GM19467 (cell line): ENCODE measurements at regions not wholly inside any gene's neighbourhood (a gene's known extent, or its start where the extent isn't known, plus 50 kb on each side); places are given as distances from the start of the nearest gene placed in this dataset.

ENCODE experiments used
- ATAC-seq: cut with Tn5 transposase; IDR thresholded peaks from one replicate; pipeline ENCODE4 v1.9.1; 2021; ENCODE audit warnings: mild to moderate bottlenecking, moderate library complexity; ENCODE audit not compliant: unreplicated experiment

DNA sequence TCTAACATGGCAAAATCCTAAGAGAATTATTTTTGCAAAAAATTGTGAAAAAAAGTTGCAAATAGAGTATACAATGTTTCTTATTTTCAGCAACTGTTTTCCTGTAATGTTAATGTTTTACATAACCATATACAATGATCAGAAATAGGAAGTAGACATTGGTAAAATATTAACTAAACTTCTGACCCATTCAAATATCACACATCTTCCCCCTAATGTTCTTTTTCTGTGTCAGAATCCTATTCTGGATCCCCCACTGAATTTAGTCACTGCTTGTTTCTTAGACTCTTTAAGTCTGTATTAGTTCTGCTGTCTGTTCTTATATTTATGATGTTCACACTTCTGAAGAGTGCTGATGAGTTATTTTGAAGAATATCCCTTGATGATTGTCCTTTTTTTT, 62.0 kb downstream of the HFE start:
- no peak for ATAC-seq

DNA sequence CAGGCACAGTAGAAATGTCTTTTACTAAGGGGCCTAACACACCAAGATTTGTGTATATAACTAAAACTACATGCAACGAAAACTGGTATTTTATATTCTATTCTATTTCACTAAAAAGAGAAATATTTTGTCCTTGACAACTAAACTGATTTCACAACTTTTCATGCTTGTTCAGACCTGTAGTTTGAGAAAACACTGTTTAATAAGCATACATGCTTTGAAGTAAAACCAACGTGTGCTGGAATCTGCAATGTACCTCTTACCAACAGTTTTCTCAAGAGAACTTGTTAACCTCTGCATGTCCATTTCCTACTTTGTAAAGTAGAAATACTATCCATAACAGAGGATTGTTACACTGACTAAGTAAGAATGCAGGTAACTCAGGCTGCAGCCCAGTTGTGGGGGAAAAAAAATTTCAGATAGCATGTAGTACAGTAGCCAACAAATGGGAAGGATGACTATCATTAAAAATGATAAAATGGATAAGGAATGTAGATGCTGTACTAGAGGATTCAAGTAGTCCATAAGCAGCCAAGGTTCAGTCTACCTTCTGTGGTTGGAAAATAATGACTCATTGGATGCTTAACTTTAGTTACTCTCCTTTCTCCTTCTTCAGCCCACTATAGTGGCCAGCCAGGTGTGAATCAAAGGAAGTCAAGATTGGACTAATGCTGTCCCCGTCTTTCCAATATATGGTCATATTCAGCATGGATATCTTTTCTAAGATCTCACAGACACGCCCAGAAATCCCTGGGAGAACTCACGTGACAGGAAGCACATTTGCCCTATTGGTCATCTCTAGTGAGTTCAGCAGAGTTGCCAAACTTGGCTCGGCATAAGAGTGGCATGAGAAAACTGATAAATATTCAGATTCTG, 65.2 kb downstream of the HFE start:
- no peak for ATAC-seq

DNA sequence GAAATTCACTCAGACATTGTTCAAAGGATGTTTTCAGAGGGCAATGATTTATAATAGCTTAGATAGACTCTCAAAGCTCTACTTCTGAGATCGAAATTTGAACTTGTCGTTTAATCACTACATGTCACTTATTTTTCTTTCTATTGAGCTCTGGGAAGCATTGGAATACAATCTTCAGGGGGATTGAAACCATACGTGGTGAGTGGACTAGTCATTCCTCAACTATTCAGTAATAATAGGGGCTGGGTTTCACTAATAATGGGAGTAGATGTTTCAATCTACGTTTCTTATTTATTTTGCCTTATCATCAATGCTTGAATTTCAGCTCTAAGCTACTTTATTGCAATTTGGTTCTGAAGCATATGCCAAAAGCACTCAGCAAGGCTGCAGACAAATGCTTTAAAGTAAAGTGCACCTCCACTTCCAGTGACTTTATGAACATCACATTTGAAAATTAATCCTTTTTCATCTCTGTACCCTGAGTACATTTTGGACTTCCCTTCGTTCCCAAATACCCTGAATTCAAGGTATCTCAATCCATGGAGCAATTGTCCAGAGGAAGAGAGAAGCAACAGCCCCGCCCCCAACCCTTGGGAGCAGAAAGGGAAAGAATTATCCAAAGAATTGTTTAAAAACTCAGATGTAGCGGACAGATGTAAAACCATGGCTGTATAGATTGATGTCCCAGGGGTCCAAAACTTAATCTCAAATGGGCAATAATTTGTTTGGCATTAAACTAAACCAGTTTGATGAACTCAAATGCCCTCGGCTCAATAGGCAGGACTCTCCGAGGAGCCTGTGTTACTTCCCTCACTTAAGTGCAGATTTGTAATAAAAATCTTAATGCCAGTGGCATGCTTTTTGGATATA, 68.1 kb downstream of the HFE start:
- ATAC-seq, result no peak

DNA sequence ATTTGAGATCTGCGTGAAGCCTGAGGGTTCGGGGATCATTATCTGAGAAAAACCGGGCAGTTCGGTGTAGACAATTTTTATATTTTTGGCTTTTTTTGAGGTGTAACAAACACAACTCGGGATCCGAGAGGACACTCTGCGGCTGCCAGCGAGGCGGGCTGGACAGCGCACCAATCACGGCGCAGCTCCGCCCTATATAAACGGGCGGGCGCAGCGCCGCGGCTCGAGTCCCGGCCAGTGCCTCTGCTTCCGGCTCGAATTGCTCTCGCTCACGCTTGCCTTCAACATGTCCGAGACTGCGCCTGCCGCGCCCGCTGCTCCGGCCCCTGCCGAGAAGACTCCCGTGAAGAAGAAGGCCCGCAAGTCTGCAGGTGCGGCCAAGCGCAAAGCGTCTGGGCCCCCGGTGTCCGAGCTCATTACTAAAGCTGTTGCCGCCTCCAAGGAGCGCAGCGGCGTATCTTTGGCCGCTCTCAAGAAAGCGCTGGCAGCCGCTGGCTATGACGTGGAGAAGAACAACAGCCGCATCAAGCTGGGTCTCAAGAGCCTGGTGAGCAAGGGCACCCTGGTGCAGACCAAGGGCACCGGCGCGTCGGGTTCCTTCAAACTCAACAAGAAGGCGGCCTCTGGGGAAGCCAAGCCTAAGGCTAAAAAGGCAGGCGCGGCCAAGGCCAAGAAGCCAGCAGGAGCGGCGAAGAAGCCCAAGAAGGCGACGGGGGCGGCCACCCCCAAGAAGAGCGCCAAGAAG, 69.0 kb downstream of the HFE start:
- ATAC-seq, result peak; percentile 44

DNA sequence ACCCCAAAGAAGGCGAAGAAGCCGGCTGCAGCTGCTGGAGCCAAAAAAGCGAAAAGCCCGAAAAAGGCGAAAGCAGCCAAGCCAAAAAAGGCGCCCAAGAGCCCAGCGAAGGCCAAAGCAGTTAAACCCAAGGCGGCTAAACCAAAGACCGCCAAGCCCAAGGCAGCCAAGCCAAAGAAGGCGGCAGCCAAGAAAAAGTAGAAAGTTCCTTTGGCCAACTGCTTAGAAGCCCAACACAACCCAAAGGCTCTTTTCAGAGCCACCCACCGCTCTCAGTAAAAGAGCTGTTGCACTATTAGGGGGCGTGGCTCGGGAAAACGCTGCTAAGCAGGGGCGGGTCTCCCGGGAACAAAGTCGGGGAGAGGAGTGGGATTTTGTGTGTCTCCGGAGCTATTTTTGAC, 69.6 kb downstream of the HFE start:
- peak; percentile 2 for ATAC-seq

DNA sequence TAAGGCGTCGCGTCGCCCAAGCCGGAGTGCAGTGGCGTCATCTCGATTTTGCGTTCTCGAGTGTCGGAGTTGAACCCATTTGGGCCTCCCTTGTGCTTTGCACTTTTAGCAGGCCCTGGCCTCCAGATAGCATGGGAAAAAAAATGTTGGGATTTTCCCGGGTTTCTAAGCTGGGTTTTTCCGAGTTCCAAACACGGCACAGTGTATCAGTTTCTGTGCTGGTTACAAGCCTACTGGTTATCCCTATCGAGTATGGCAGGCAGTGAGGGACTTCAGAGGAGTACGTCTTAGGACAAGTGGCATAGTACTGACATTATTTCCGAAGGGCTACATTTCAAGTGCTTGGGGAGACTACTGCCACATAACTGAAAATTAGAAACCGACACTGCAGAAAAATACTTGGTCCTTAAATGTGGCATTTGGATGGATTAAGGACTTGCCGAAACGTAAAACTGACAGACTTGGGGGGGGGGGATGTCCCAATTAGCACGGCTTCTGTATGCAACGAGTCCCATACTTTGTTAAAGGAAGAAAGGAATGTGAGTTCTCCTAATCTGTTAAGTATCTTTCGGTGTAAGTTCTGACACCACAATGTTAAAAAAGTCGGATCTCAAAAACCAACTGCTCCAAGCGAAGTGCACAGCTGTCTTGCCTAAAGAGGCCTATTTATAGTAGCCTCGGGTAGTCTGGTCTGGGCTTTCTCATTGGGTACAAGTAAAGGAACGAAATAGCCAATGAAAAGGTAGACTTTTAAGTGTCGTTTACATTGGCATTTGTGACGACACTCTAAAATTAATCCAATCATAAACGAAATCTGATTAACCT, 70.2 kb downstream of the HFE start:
- peak; percentile 60 for ATAC-seq

DNA sequence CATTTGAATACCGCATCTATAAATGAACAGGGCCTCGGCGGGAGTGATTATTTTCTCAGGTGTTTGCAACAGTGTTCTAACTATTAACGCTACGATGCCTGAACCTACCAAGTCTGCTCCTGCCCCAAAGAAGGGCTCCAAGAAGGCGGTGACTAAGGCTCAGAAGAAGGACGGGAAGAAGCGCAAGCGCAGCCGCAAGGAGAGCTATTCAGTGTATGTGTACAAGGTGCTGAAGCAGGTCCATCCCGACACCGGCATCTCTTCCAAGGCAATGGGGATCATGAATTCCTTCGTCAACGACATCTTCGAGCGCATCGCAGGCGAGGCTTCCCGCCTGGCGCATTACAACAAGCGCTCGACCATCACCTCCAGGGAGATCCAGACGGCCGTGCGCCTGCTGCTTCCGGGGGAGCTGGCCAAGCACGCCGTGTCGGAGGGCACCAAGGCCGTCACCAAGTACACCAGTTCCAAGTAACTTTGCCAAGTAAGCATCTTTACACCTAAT, 70.9 kb downstream of the HFE start:
- ATAC-seq, result no peak

DNA sequence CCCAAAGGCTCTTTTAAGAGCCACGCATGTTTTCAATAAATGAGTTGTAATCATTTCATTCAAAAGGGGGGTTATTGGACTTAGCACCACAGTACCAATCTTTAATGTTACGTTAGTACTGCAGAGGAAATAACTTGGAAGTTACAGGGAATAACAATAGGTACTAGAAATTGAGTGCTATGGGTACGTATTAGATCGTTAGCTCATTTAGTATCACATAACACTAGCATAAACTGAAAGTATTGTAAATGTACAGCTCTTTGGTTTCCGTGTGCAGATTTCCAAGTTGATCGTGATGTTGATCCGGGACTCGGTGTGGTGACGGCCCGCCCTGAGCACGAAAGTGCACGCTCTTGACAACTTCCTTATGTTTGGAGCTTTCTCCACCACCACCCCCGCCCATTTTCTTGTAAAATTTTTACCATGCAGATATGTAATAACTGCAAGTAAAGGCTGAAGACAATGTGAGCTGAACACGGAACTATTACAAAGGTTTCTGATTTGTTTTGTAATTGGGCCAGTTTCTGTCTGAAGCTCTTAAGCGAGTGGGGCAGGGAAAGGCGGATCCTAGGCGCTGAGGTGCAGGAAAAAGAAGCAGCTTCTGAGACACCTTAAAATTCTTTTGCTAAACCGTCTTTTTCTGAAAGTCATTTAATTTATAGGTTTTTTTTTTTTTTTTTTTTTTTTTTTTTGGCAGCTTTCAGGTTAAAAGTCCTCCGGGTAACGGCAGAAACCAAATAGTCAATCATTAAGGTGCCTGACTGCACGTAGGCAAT, 71.5 kb downstream of the HFE start:
- ATAC-seq, result no peak

DNA sequence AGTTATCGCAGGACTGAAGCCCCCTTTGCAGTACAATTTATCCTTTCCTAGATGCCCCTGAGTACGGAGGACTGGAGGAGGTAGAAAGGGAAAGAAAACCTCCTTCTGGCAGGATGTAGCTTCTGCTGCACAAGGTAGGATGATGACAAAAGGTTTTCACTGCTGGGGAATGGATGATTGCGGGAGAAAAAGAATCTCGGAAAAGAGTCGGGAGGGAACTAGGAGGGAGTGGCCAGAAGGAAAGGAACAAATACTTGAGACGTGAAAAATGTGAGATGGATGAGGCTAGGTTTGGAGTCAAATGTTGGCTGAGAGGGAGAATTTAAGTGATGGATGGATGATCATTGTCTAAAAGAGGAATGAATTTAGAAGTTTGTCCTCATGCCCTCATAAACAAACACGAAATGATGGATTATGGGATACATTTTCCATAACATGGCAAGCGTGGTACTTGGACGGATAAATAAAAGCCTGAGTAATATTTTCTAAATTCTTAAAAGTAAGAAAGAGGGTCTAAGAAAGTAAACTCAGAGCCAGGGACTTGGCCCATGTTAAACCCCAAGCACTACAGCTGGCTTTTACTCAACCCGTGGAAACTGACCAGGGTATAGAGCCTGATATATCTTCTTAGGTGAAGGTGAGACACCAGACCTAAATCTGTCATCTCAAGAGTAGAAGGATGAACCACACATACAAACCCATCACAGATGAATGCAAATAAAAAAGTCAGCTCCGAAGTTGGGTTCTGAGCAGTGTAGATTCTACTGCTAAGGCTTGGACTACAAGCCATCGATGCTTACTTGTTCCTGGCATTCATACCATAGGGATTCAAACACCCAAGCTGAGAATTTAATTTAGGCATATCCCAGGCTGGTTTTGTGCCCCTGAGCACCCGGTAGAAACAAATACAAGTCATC, 72.4 kb downstream of the HFE start:
- no peak for ATAC-seq

DNA sequence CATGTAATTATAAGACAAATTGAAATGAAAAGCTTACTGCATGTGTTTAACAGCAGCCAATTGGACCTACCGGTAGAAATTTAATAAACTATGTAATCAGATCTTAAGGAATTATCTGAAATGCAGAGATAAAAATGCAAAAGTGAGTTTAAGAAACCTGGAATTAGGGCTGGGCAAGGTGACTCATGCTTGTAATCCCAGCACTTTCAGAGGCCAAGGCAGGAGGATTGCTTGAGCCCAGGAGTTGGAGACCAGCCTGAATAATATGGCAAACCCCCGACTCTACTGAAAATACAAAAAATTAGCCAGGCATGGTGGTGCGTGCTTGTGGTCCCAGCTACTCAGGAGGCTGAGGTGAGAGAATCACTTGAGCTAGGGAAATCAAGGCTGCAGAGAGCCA, 74.1 kb downstream of the HFE start:
- ATAC-seq, result no peak

DNA sequence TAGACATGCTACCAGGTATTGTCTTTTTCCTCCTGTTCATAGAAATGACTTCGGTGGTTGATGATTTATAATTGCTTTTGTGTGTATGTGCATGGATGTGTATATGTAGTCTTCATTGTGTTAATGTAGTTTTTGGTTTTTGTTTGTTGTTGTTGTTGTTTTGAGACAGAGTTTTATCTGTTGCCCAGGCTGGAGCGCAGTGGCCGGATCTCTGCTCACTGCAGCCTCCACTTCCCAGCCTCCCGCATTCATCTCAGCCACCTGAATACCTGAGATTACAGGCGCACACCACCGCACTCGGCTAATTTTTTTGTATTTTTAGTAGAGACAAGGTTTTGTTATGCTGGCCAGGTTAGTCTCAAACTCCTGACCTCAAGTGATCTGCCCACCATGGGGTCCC, 75.2 kb downstream of the HFE start:
- no peak for ATAC-seq

DNA sequence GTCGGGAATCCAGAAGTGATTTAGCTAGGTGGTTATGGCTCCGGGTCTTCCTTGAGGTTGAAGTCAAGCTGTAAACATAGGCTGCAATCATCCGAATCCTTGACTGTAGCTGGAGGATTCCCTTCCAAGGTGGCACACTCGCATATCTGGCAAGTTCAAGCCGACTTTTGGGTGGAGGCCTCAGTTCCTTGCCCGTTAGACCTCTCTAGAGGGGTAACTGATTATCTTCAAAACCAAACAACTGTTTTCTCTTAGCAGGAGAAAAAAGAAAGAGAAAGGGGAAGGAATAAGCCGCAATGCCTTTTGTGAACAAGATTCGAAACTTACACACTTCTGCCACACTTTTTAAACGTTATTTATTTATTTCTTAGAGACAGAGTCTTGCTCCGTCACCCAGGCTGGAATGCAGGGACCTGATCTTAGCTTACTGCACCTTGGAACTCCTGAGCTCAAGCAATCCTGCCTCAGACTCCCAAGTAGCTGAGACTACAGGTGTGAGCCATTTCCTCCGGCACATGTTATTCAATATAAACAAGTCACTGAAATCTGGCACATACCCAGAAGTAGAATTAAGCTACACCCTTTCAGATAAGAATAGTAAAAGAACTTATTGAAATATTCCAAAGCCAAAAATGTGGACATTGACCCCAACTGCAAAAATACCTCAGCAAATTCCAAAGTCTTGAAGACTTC, 76.3 kb downstream of the HFE start:
- ATAC-seq, result no peak

DNA sequence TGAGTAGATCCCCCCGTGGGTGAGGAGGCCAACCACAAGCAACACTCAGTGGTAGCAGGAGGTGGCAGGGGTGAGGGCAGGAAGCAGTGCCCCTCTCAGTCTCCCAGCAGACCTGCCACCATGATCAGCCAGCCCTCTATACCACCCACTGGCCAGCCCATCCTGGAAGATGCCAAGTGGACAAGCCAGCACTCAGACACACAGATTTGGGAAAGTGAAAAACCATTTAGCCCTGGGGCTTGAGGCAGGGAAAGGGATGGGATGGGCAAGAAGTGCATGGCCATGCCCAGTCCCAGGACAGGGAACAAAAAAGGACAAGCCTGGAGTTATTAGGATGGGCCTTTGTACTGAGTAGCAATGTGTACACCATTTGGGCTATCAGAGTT, 76.9 kb downstream of the HFE start:
- no peak for ATAC-seq

DNA sequence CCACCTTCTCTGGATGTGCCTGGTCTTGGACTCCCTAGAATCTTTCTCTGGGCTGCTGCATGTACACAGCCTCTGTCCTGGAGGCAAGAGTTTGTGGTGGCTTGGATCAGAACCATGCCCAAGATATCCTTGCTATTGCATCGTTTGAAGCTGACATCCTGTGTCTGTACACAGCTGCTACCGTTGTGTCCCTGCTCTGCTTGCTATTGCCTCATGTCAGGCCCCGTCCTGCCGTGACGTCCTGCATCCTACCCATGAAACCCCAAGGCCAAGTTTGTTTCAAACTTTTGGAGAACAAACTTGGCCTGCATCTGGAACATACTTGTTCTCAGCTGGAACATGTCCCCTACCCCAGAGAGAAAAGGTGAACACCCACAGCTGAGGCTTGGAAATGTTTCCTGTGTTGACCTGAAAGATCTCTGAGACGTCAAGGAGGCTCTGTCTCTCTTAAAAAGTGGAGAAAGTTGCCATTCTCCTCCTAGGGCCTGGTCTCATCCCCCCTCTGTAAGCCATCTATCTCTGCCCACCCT, 78.1 kb downstream of the HFE start:
- no peak for ATAC-seq

DNA sequence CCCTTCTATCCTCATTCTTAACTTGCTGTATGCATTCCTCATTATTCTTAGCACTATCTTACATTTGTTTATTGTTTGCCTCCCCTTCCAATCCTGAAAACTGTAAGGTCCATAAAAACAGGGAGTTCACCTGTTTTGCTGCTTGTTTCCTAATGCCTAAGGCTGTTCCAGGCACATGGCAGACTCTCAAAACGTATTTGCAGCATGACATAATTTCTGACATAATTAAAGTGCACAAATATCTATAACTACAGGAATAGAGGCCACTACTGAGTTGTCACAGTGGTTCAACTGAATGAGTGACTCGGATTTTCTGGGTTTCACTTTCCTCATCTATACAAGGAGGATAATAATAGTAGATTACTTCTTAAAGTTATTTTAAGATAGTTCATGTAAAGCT, 83.0 kb downstream of the HFE start:
- ATAC-seq, result no peak

DNA sequence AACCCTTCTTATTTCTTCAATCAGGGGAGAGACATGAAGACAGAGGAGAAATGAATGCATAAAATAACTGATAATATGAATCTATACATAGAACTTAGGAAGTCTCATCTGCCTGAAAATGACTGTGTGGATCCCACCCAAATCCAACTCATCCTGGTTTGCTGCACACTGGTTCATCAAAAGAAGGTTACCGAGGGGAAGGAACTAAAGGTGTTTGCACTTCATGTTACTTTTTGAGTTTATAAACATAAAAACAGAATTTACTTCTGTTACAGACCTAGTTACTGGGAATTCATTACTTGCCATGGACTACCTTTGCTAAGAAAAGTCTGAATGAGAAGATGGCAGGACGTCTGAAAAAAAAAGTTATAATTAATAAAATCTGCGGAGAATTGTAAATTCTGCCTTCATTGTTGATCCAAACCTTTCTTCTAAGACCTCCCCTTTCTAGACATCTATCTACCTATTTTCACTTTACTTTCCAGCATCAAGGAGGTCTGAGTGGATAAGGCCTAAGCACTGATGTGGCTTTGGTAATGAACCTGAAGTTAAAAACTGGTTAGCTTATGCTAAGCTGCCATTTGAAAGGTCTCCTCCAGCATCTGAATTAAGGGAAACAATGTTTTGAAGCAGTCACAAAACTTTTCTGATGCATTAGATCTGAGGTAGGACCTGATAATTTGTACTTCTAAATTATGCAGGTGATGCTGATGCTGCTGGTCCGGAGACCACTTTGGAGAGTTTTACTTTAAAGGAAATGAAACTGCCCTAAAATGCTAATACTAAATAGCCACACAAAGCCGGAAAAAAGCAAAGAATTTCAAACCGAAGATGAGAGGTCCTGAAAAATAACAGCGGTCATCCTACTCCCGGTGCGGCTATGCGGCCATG, 84.0 kb downstream of the HFE start:
- ATAC-seq, result no peak

DNA sequence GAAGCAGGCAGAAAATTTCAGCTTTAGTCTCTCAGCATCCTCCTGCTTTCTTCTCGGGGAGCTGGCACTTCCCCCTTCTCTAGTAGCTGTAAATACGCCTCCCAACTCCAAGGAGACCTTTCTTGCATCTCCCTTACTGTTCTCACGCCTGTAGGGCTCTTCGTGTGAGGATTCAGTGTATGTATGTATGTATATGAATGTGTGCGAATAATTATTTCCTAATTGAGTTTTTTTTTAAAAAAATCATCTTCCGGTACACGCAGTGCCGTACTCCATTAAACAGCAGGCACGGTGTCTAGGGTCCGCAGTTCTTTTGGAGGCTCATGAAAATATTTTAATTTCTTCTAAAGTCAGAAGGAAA, 85.4 kb downstream of the HFE start:
- ATAC-seq, result no peak
